K562 (cell line): ENCODE measurements at regions not wholly inside any gene's neighbourhood (a gene's known extent, or its start where the extent isn't known, plus 50 kb on each side); places are given as distances from the start of the nearest gene placed in this dataset.

ENCODE experiments used
- ATAC-seq: fragments of 200-7000 bp; cut with Tn5 transposase; 3 replicates; pipeline ENCODE4 v1.9.1; 2020; ENCODE audit warnings: moderate library complexity
- BruUV-seq: library from RNA; stranded (reverse); fragments of 400-500 nt; replicated peaks from 2 replicates; lab custom pipeline; 2021; lab: Mats Ljungman, UMichigan
- CTCF ChIA-PET: fragments of 300-600 bp; formaldehyde crosslinking; extraction: SDS; loops from one replicate; lab custom pipeline; 2021; ENCODE audit warnings: low intra/inter-chr PET ratio; lab: Yijun Ruan, JAX
- POLR2A ChIA-PET: fragments of 300-600, 350-650 bp; sonication (Branson Sonifier 250); formaldehyde crosslinking; extraction: SDS; loops from one replicate; lab custom pipeline; 2021; ENCODE audit warnings: antibody characterized with exemption, inconsistent platforms; lab: Yijun Ruan, JAX
- DNase-seq, 4 experiments: peaks; one replicate each; pipeline versions ENCODE4 v3.0.0 to v3.0.0-alpha.2; 2011 to 2018; ENCODE audit warnings: low spot score in 3 of 4, mixed read lengths in 3 of 4; ENCODE audit errors: extremely low read depth in 1 of 4
- FAIRE-seq: peaks from 2 replicates; lab custom pipeline; 2011; peaks lifted over from hg19 to GRCh38; lab: Jason Lieb, UNC
- H2AFZ ChIP-seq: 2 replicates; pipeline ENCODE4 v1.6.0; 2011; ENCODE audit warnings: low read depth, low read length, control low read depth, inconsistent platforms
- H3K27ac ChIP-seq: fragments of 200-600 bp; 3 replicates; pipeline ENCODE4 v1.8.0; 2011; ENCODE audit warnings: low read depth, mild to moderate bottlenecking, control low read depth, inconsistent platforms, low read length, moderate library complexity, mixed read lengths; ENCODE audit errors: extremely low read depth
- H3K27me3 ChIP-seq, 2 experiments: fragments of 300-600 bp in 1 of 2; 2 replicates in 1 of 2; 3 replicates in 1 of 2; pipeline versions ENCODE4 v1.6.0 to v1.8.0; 2011; ENCODE audit warnings: inconsistent platforms in 2 of 2, low read length in 2 of 2, mild to moderate bottlenecking in 1 of 2, mixed read lengths in 1 of 2, moderate library complexity in 1 of 2; ENCODE audit not compliant: control insufficient read depth in 2 of 2, insufficient read depth in 2 of 2
- H3K36me3 ChIP-seq: fragments of 300-600 bp; 3 replicates; pipeline ENCODE4 v1.8.0; 2011; ENCODE audit warnings: mild to moderate bottlenecking, low read length, inconsistent platforms; ENCODE audit not compliant: control insufficient read depth, insufficient read depth
- H3K4me1 ChIP-seq, 2 experiments: fragments of 200-600 bp in 1 of 2; replicated peaks in 1 of 2; 2 replicates in 1 of 2; 3 replicates in 1 of 2; pipeline versions ENCODE4 v1.5.1 to v1.8.0; 2011; ENCODE audit warnings: inconsistent platforms in 2 of 2, low read length in 2 of 2, mild to moderate bottlenecking in 1 of 2, mixed read lengths in 1 of 2, moderate library complexity in 1 of 2; ENCODE audit not compliant: control insufficient read depth in 2 of 2, insufficient read depth in 2 of 2
- H3K4me2 ChIP-seq: 2 replicates; pipeline ENCODE4 v1.6.1; 2011; ENCODE audit warnings: low read length, control low read depth, inconsistent platforms, mixed read lengths; ENCODE audit not compliant: insufficient read depth
- H3K4me3 ChIP-seq: fragments of 200-600 bp; sonication (generic), shearing (Covaris generic); 2 replicates; pipeline ENCODE4 v1.5.1; 2016; ENCODE audit warnings: control low read depth, inconsistent platforms
- H3K79me2 ChIP-seq: fragments of 200-600 bp; 3 replicates; pipeline ENCODE4 v1.8.0; 2011; ENCODE audit warnings: low read length, inconsistent platforms; ENCODE audit not compliant: control insufficient read depth, insufficient read depth
- H3K9ac ChIP-seq, 2 experiments: 2 replicates each; pipeline versions ENCODE4 v1.6.0 to v1.6.1; 2011; ENCODE audit warnings: low read depth in 2 of 2, low read length in 2 of 2, control low read depth in 1 of 2, inconsistent platforms in 1 of 2, mild to moderate bottlenecking in 1 of 2, mixed read lengths in 1 of 2; ENCODE audit not compliant: insufficient read depth in 1 of 2
- H3K9me1 ChIP-seq: one replicate; pipeline ENCODE4 v1.6.0; 2011; ENCODE audit warnings: inconsistent platforms, mild to moderate bottlenecking, low read length, moderate library complexity; ENCODE audit not compliant: control insufficient read depth, insufficient read depth
- H3K9me3 ChIP-seq: replicated peaks from 2 replicates; pipeline ENCODE4 v1.5.1; 2011; ENCODE audit warnings: low read depth, low read length, inconsistent platforms; ENCODE audit not compliant: control insufficient read depth, insufficient read depth
- H4K20me1 ChIP-seq: replicated peaks from 2 replicates; pipeline ENCODE4 v1.6.1; 2011; ENCODE audit warnings: low read length, inconsistent platforms, mixed read lengths; ENCODE audit not compliant: control insufficient read depth, insufficient read depth
- ATF3 ChIP-seq, 2 experiments: fragments of 450-650 bp in 1 of 2; sonication (generic) in 1 of 2; formaldehyde crosslinking in 1 of 2; IDR thresholded peaks in 1 of 2; conservative IDR thresholded peaks in 1 of 2; 2 replicates each; pipeline versions ENCODE4 v1.6.1 to v1.8.1; 2016 to 2023; ENCODE audit warnings: mild to moderate bottlenecking in 2 of 2, moderate library complexity in 2 of 2, inconsistent platforms in 1 of 2, missing genetic modification reagents in 1 of 2
- CSDE1 ChIP-seq, 2 experiments: fragments of 450-650 bp; IDR thresholded peaks; 2 replicates each; pipeline ENCODE4 v1.6.1; 2016; ENCODE audit warnings: mild to moderate bottlenecking in 1 of 2
- JUNB ChIP-seq: fragments of 450-650 bp; formaldehyde crosslinking; conservative IDR thresholded peaks from 2 replicates; pipeline ENCODE4 v1.4.0; 2020; ENCODE audit warnings: mild to moderate bottlenecking
- NR2C2 ChIP-seq, 2 experiments: fragments of 200-800 bp in 1 of 2; sonication (Bioruptor generic) in 1 of 2; sonication (generic) in 1 of 2; formaldehyde crosslinking in 1 of 2; IDR thresholded peaks; 2 replicates each; pipeline versions ENCODE4 v1.6.1 to v1.8.0; 2016 to 2022; ENCODE audit warnings: mild to moderate bottlenecking in 1 of 2, missing compliant biosample characterization in 1 of 2, missing genetic modification characterization in 1 of 2, missing genetic modification reagents in 1 of 2
- RB1 ChIP-seq: fragments of 450-650 bp; IDR thresholded peaks from 2 replicates; pipeline ENCODE4 v1.6.1; 2017; ENCODE audit warnings: low read depth, mild to moderate bottlenecking
- SMC3 ChIP-seq: conservative IDR thresholded peaks from 2 replicates; pipeline ENCODE4 v1.6.1; 2011; ENCODE audit warnings: low read depth, low read length, improper control_type of control experiment; ENCODE audit not compliant: insufficient read depth
- TBL1XR1 ChIP-seq, 2 experiments: IDR thresholded peaks; 2 replicates each; pipeline ENCODE4 v1.6.1; 2012; ENCODE audit warnings: improper control_type of control experiment in 2 of 2, low read length in 2 of 2, mild to moderate bottlenecking in 1 of 2
- ZNF644 ChIP-seq: fragments of 200-800 bp; sonication (Bioruptor generic); IDR thresholded peaks from 2 replicates; pipeline ENCODE4 v1.6.1; 2016; ENCODE audit warnings: low read depth, missing genetic modification characterization, missing compliant biosample characterization
- ZNF75A ChIP-seq: fragments of 450-650 bp; formaldehyde crosslinking; IDR thresholded peaks from 2 replicates; pipeline ENCODE4 v1.4.0; 2020; ENCODE audit warnings: mild to moderate bottlenecking
- ZNF764 ChIP-seq: fragments of 250-450 bp; sonication (Bioruptor Pico); IDR thresholded peaks from 2 replicates; pipeline ENCODE4 v1.4.0; 2020; ENCODE audit warnings: low read depth, mild to moderate bottlenecking, moderate library complexity
- WGBS: fragments of 100-300 bp; shearing (Covaris generic); methylation state at CpG from one replicate; pipeline ENCODE4 v1.1.6; 2016; ENCODE audit warnings: low coverage, mixed read lengths; ENCODE audit not compliant: insufficient coverage; ENCODE audit errors: missing lambda C conversion rate; 5-methylcytosine and 5-hydroxymethylcytosine counted together
- in situ Hi-C: fragments of 300-500 bp; cut with MboI; formaldehyde crosslinking; loops from 4 replicates; pipeline ENCODE4 v1.15.0; 2018; ENCODE audit warnings: inconsistent platforms, mixed read lengths
- intact Hi-C: fragments of 100-400 bp; cut with micrococcal nuclease; formaldehyde crosslinking; loops from 2 replicates; pipeline ENCODE4 v1.14.2; 2022

GRCh38 chr10:20350509-20350908, 534.3 kb downstream of the PLXDC2 start:
- Histone ChIP-seq H3K9ac (no peak overlapping the region), H3K36me3 (no peaks in the 10 kb centered on the region), H2AFZ (no peak overlapping the region), H3K4me3 (no peak overlapping the region), H3K9me3 (no peaks in the 10 kb centered on the region), H3K9me1 (no peaks in the 10 kb centered on the region), H3K27me3 (no peaks in the 10 kb centered on the region)
- CTCF ChIA-PET: no interaction called here
- 8% methylated on average over 2 of the region's 2 CpGs for WGBS
- no peak for DNase-seq
- no TSS peak for BruUV-seq
- TF ChIP-seq ATF3 (IDR thresholded peaks at IDR 0.05) (peak; percentile 32; the same call in 1 of the 2 replicates), ATF3 (CRISPR knock-in tag; conservative IDR thresholded peaks at IDR 0.05) (no peak), JUNB (CRISPR knock-in tag) (0 out of 2 replicates have a peak, but pooled peaks have one; percentile 19), ZNF75A (no peak), ZNF644 (tag) (no peak), RB1 (no peak), NR2C2 (CRISPR knock-in tag; IDR thresholded peaks at IDR 0.05) (no peak), NR2C2 (tag; IDR thresholded peaks at IDR 0.05) (no peak), TBL1XR1 (IDR thresholded peaks at IDR 0.05; ENCODE audit: low read length in 2 of 2) (no peak), CSDE1 (IDR thresholded peaks at IDR 0.05) (no peak), ZNF764 (no peak), SMC3 (no peak)
- TF ChIP-seq, all 486 proteins: peak for 2
- FAIRE-seq: no peak
- no peaks in the 10 kb centered on the region for H3K79me2 ChIP-seq
- no peaks in the 10 kb centered on the region for H4K20me1 ChIP-seq
- in situ Hi-C loops: no loop called here
- intact Hi-C loops: no loop called here
- no peak overlapping the region for H3K27ac ChIP-seq
- ATAC-seq: no peak
- POLR2A ChIA-PET: no interaction called here
- no peaks in the 10 kb centered on the region for H3K4me1 ChIP-seq
- no peak overlapping the region for H3K4me2 ChIP-seq
